ENCODE measurements at regions not wholly inside any gene's neighbourhood (a gene's known extent, or its start where the extent isn't known, plus 50 kb on each side); places are given as distances from the start of the nearest gene placed in this dataset.
"Not testable (repeated sequence)": the region's sequence is repeated elsewhere in the genome, so short reads cannot be mapped to it uniquely, and the experiment has no call there.

- no peak for DNase-seq (ENCODE audit: low read depth in 2 of 2)
Measured at GRCh38 chr16:73408311-73408710, 360.4 kb upstream of the ZFHX3 start.

- no peak for DNase-seq (ENCODE audit: low read depth in 2 of 2)
Measured at GRCh38 chr16:73405851-73406250, 357.9 kb upstream of the ZFHX3 start.

DNA sequence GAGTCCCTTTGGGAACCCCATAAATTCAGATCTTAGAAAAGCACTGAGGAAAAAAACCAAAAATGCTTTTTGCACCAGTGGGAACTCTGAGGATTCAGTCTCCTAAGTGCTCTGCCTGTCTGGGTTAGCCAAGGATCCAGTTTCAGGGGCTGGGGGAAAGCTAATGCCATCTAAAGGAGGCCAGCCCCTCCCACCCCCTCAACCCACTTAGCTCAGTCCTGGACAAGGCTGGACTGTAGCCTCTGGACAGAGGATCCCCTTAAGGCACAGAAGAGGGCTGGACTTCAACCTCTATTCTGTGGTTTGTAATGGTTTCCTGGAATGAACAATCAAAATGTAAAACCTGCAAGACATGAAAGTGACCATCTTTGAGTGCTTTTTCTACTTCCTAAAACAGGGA, 356.1 kb upstream of the ZFHX3 start:
- DNase-seq (ENCODE audit: low read depth in 2 of 2), result no peak

DNA sequence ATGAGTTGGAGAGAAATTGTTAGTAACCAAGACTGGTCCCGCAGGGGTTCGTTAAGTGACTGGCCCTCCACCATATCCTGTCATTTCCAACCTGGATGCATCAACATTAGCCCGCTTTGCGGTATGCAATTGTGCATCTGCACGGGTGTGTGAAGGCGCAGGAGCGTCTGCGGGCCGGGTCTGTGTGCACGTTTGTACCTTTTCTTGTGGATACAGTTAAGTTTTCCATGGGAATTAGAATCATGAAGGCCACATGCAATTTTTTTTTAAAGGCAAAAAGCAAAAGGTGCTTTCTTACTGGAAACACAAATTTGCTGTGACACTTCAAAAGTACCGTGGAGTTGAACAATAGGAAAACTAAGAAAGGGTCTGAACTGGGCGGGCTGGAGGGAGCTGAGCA, 355.4 kb upstream of the ZFHX3 start:
- no peak for DNase-seq (ENCODE audit: low read depth in 2 of 2)

DNA sequence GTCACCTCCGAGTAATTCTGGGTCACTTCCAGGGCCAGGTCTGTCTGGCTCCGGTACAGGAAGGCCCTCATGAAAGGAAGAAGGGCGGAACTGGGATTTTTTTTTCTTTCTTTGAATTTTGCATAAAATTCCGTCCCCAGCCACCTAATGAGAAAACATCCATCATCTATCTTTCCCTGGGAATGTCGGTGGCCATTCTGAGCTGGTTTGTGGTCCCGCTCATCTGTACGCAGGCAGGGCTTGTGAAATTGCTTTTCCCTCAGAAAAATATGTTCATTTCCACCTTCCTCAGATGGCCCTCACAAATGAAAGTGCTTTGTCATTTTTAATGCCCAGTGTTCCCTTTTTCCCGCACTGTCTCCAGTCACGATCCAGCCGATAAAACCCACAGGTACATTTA, 353.0 kb upstream of the ZFHX3 start:
- no peak for DNase-seq (ENCODE audit: low read depth in 2 of 2)

- no peak for DNase-seq (ENCODE audit: low read depth in 2 of 2)
Measured at GRCh38 chr16:73399997-73400396, 352.1 kb upstream of the ZFHX3 start.

- no peak for DNase-seq (ENCODE audit: low read depth in 2 of 2)
Measured at GRCh38 chr16:73399486-73399885, 351.6 kb upstream of the ZFHX3 start.

GRCh38 chr16:73398604-73399003, 350.7 kb upstream of the ZFHX3 start:
- DNase-seq (ENCODE audit: low read depth in 2 of 2), result not testable (repeated sequence)

GRCh38 chr16:73396556-73396955, 348.6 kb upstream of the ZFHX3 start:
- DNase-seq (ENCODE audit: low read depth in 2 of 2), result no peak

GRCh38 chr16:73390936-73391335, 343.0 kb upstream of the ZFHX3 start:
- DNase-seq (ENCODE audit: low read depth in 2 of 2), result no peak

- no peak for DNase-seq (ENCODE audit: low read depth in 2 of 2)
Measured at GRCh38 chr16:73390491-73390890, 342.6 kb upstream of the ZFHX3 start.

DNA sequence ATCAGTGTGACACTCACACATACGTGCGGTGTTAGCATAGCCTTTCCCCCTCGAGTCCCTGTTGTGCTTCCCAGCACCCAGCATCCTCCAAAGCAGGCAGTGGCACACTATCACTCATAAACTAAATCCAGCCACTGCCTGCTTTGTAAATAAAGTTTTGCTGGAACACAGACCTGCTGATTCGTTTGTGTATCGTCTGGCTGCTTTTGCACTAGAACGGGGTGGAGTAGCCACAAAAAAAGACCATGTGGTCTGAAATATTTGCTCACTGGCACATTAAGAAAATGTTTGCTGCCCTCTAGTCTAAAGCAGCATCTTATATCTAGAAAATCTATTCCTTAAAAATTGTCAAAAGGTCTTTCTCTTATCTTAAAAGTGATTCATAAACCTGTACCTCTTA, 341.2 kb upstream of the ZFHX3 start:
- no peak for DNase-seq (ENCODE audit: low read depth in 2 of 2)

- no peak for DNase-seq (ENCODE audit: low read depth in 2 of 2)
Measured at GRCh38 chr16:73387979-73388378, 340.1 kb upstream of the ZFHX3 start.

DNA sequence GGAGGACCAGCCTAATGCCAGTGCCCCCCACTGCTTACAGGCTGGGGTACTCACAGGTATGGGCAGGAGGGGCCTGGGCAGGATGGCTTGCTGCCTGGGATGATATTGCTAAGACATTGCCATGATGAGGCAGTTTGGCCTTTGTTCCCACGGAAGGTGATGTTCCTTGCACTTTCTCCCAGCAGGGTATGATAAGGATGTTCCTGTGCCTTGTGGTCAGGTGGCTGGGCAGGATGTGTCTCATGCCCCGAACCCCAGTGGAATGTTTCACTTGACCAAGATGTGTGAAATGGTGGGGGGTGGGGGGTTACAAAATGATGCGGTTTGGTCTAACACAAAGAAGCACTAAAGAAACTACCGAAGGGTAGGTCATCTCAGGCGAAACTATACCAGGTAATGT, 337.8 kb upstream of the ZFHX3 start:
- DNase-seq (ENCODE audit: low read depth in 2 of 2), result no peak

DNA sequence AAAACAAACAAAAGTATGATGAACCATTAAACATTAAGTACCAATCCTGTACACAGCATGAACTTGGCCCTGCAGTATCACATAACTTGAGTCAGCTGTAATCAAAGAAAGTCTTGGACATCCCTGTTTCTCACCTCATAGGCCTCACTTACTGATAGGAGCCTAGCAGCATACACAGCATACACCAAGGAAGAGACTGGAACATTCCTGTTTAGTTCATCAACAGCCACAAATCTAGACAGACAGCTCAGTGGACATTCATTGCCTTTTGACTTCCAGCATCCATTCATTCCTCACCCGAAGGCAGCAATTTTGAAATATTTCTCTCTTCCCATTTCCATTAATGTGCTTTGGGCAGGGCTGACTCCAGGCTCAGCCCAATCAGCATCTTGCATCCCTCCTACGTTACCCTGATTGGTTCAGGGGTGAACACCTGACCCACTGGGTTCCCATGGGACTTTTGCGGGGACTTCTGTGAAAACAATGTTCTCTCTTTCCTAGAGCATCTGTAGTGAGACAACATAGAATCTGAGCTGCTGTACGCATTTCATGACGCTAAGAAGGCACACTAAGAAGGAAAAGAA, 336.7 kb upstream of the ZFHX3 start:
- no peak for DNase-seq (ENCODE audit: low read depth in 2 of 2)

DNA sequence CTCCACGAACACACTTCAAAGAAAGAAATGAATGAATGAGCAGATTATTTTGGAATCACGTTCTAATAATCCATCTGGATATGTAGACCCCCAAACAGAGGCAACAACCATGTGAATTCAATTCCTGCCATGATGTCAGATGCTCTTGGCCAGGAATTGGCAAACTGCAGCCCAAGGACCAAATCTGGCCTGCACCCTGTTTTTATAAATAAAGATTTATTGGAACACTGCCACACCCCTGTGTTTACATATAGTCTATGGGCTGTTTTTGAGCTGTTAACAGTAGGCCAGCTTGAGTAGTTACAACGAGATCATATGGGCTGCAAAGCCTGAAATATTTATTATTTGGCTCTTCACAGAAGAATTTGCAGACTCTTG, 336.0 kb upstream of the ZFHX3 start:
- no peak for DNase-seq (ENCODE audit: low read depth in 2 of 2)

GRCh38 chr16:73383195-73383987, 335.5 kb upstream of the ZFHX3 start:
- no peak for DNase-seq (ENCODE audit: low read depth in 2 of 2)

- no peak for DNase-seq (ENCODE audit: low read depth in 2 of 2)
Measured at GRCh38 chr16:73378471-73378870, 330.5 kb upstream of the ZFHX3 start.

DNA sequence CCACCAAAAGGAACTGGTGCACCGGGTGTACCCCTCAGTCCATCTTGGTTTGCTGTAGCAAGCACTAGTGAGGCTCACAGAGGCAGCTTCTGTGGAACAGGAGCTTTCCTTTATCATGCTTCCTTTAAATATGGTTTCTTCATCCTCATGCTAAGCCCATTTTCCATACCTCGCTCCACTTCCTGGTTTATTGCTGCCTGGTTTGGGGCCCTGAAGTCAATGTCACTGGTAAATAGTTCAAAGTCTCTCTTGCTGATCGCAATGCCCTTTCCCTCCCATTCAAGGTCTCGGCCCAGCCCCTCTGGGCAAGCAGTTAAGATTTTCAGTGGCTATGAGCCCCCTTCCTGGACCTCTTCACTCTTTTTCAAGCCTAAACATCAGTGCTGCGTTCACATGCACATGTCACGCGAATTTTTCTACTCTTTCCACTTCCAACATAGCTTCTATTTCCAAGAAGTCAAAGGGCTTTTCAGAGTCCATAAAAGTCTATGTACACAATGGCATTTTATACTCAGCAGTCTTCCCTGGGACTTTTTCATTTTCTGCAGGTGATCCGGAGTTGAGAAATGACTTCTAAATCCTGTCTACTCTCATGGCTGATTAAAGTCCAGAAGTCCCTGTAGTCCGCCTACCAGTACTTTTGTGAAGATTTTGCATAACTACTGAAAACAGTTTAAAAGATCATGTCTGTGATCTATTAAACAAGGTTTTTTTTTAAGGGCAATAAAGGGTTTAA, 323.8 kb upstream of the ZFHX3 start:
- DNase-seq (ENCODE audit: low read depth in 2 of 2), result no peak

DNA sequence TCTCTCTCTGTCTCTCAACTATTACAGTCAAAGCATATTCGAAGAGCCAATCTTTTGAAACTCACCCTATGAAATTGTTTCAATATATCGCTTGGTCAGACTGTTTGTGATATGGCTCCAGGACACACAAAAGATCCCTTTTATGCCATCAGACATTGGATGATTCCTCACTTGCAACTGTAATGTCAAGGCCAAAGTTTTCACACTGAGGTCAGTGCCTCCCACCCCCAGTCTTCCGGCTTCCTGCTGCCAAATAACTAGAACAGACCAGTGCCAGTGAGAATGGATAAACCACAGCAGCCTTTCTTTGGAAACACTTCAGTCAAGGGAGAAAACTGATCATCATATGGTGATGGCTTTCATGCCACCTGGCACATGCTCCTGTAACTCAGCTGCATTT, 321.9 kb upstream of the ZFHX3 start:
- DNase-seq (ENCODE audit: low read depth in 2 of 2), result no peak

DNA sequence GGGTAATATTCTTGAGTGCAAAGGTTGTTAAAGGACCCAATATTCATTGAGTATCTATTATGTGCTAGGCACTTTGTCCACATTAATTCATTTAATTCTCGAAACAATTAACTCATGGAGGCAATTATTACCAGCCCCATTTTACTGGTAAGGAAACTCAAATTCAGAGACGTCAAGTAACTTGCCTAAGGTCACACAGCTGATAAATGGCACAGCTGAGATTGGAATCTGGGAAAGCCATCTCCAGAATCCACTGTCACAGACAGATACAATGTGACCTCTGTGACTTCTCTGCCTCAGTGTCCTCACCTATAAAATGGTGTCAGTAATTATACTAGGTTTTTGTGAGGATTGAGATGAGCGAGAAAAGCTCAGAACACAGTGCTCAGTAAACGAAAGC, 320.8 kb upstream of the ZFHX3 start:
- no peak for DNase-seq (ENCODE audit: low read depth in 2 of 2)

- DNase-seq (ENCODE audit: low read depth in 2 of 2), result no peak
Measured at GRCh38 chr16:73365016-73365551, 317.2 kb upstream of the ZFHX3 start.

DNA sequence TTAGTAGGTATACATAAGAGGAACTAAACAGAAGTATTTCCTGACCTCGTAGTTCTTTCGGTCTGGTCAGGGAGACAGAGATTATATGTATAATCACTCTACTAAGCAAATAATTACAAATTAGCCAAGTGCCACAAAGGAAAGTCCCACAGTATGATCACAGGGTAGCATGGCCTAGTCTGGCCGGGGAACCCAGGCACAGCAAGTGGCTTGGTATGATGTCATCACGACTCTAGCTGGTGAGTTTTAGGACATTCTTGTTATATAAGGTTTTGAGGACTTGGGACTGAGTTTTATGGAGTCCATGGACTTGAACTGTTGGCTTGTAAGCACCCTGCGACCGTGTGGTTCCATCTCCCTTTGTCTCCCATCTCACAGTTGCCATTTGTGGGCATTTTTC, 316.5 kb upstream of the ZFHX3 start:
- DNase-seq (ENCODE audit: low read depth in 2 of 2), result no peak

Data from activated CD4-positive, alpha-beta T cell treated with anti-CD3 and anti-CD28 coated beads for 24 hours (primary cell).